GM12892 (cell line): ENCODE measurements at regions not wholly inside any gene's neighbourhood (a gene's known extent, or its start where the extent isn't known, plus 50 kb on each side); places are given as distances from the start of the nearest gene placed in this dataset.

Source experiments
- DNase-seq: peaks from one replicate; pipeline ENCODE4 v3.0.0; 2011; ENCODE audit not compliant: insufficient read length
- FAIRE-seq: peaks from 2 replicates; lab custom pipeline; 2011; peaks lifted over from hg19 to GRCh38; lab: Jason Lieb, UNC
- POLR2A ChIP-seq: IDR thresholded peaks from 2 replicates; pipeline ENCODE4 v1.6.1; 2011; ENCODE audit warnings: low read depth, low read length, control low read depth
- POLR2AphosphoS5 ChIP-seq: IDR thresholded peaks from 2 replicates; pipeline ENCODE4 v1.6.1; 2011; ENCODE audit warnings: low read depth, low read length, control low read depth
- TAF1 ChIP-seq: IDR thresholded peaks from 2 replicates; pipeline ENCODE4 v1.6.1; 2011; ENCODE audit warnings: low read depth, mild to moderate bottlenecking, control low read depth, low read length, borderline replicate concordance

- FAIRE-seq (no peak), DNase-seq (no peak)
- no peak for TF ChIP-seq POLR2AphosphoS5
- TF ChIP-seq POLR2A, result no peak
- no peak for TF ChIP-seq TAF1
These were observed 172.1 kb upstream of the SLC7A11 start for GRCh38 chr4:138414202-138414601.

GRCh38 chr4:138413273-138413672 lies 171.1 kb upstream of the SLC7A11 start:
- DNase-seq (no peak), FAIRE-seq (no peak)
- TF ChIP-seq TAF1 (no peak), POLR2A (no peak), POLR2AphosphoS5 (no peak)

- FAIRE-seq, result no peak
- no peak for TF ChIP-seq TAF1
- TF ChIP-seq POLR2AphosphoS5, result no peak
- no peak for TF ChIP-seq POLR2A
- DNase-seq, result no peak
These were observed 170.7 kb upstream of the SLC7A11 start for GRCh38 chr4:138412847-138413246.

GRCh38 chr4:138410266-138410665 lies 168.1 kb upstream of the SLC7A11 start:
- no peak for DNase-seq
- TF ChIP-seq POLR2AphosphoS5 (no peak), TAF1 (no peak), POLR2A (no peak)
- no peak for FAIRE-seq

GRCh38 chr4:138409670-138410069 lies 167.5 kb upstream of the SLC7A11 start:
- no peak for TF ChIP-seq POLR2A
- TF ChIP-seq TAF1, result no peak
- no peak for TF ChIP-seq POLR2AphosphoS5
- peak; percentile 40 for FAIRE-seq
- DNase-seq, result no peak

- TF ChIP-seq POLR2A, result no peak
- no peak for TF ChIP-seq TAF1
- TF ChIP-seq POLR2AphosphoS5, result no peak
- no peak for DNase-seq
- FAIRE-seq, result no peak
These were observed 166.6 kb upstream of the SLC7A11 start for GRCh38 chr4:138408758-138409157.

GRCh38 chr4:138407329-138407728 lies 165.2 kb upstream of the SLC7A11 start:
- FAIRE-seq, result no peak
- no peak for DNase-seq
- TF ChIP-seq TAF1 (no peak), POLR2A (no peak), POLR2AphosphoS5 (no peak)

GRCh38 chr4:138406876-138407275 lies 164.7 kb upstream of the SLC7A11 start:
- no peak for DNase-seq
- no peak for FAIRE-seq
- TF ChIP-seq TAF1 (no peak), POLR2A (no peak), POLR2AphosphoS5 (no peak)

- no peak for DNase-seq
- TF ChIP-seq TAF1, result no peak
- TF ChIP-seq POLR2AphosphoS5, result no peak
- no peak for TF ChIP-seq POLR2A
- peak; percentile 9 for FAIRE-seq
These were observed 163.9 kb upstream of the SLC7A11 start for GRCh38 chr4:138405934-138406567.

- FAIRE-seq (no peak), DNase-seq (no peak)
- TF ChIP-seq TAF1 (no peak), POLR2A (no peak), POLR2AphosphoS5 (no peak)
These were observed 163.3 kb upstream of the SLC7A11 start for GRCh38 chr4:138405466-138405891.

- no peak for FAIRE-seq
These were observed 162.7 kb upstream of the SLC7A11 start for GRCh38 chr4:138404801-138405200.

GRCh38 chr4:138404251-138404650 lies 162.1 kb upstream of the SLC7A11 start:
- no peak for TF ChIP-seq POLR2A
- FAIRE-seq, result no peak
- DNase-seq, result no peak

More at GRCh38 chr4:138404801-138405200, 162.7 kb upstream of the SLC7A11 start:
- TF ChIP-seq POLR2AphosphoS5 (no peak), TAF1 (no peak), POLR2A (no peak)
- DNase-seq, result no peak

GRCh38 chr4:138401334-138401733 lies 159.2 kb upstream of the SLC7A11 start:
- FAIRE-seq (no peak), DNase-seq (no peak)
- TF ChIP-seq TAF1, result no peak
